HUDEP-2 (cell line): ENCODE measurements at regions not wholly inside any gene's neighbourhood (a gene's known extent, or its start where the extent isn't known, plus 50 kb on each side); places are given as distances from the start of the nearest gene placed in this dataset.

Experiments used
- DNase-seq, 76 experiments: peaks; one replicate each; lab custom pipeline; 2025; ENCODE audit not compliant: unreplicated experiment in 76 of 76; lab: John Stamatoyannopoulos, UW

GRCh38 chr1:187294421-187295201, 465.9 kb downstream of the PLA2G4A start:
- DNase-seq: no peak

GRCh38 chr1:187300081-187300480, 471.3 kb downstream of the PLA2G4A start:
- DNase-seq: no peak

GRCh38 chr1:187306710-187307415, 478.1 kb downstream of the PLA2G4A start:
- DNase-seq: no peak

GRCh38 chr1:187310038-187310631, 481.4 kb downstream of the PLA2G4A start:
- no peak for DNase-seq

- DNase-seq: no peak
These were observed 484.4 kb downstream of the PLA2G4A start for GRCh38 chr1:187313115-187313514.

- DNase-seq: no peak
These were observed 497.8 kb downstream of the PLA2G4A start for GRCh38 chr1:187326557-187326956.

GRCh38 chr1:187336441-187337168, 507.9 kb downstream of the PLA2G4A start:
- no peak for DNase-seq

- DNase-seq: no peak
These were observed 510.1 kb downstream of the PLA2G4A start for GRCh38 chr1:187338762-187339412.

GRCh38 chr1:187342495-187342894, 513.7 kb downstream of the PLA2G4A start:
- DNase-seq: no peak

- no peak for DNase-seq
These were observed 545.3 kb downstream of the PLA2G4A start for GRCh38 chr1:187374082-187374481.

GRCh38 chr1:187374742-187375141, 546.0 kb downstream of the PLA2G4A start:
- no peak for DNase-seq

- DNase-seq: peak in 1 of 76 experiments; percentile 0
These were observed 554.6 kb downstream of the PLA2G4A start for GRCh38 chr1:187383366-187383765.

- DNase-seq: no peak
These were observed 555.8 kb downstream of the PLA2G4A start for GRCh38 chr1:187384504-187384903.

GRCh38 chr1:187390215-187390818, 561.6 kb downstream of the PLA2G4A start:
- no peak for DNase-seq

GRCh38 chr1:187396226-187396625, 567.5 kb downstream of the PLA2G4A start:
- DNase-seq: no peak

GRCh38 chr1:187396929-187397796, 568.4 kb downstream of the PLA2G4A start:
- no peak for DNase-seq

GRCh38 chr1:187408212-187409004, 579.7 kb downstream of the PLA2G4A start:
- DNase-seq: no peak

- peak in 3 of 76 experiments; percentile 0 to 16 (median 5) for DNase-seq
These were observed 580.6 kb downstream of the PLA2G4A start for GRCh38 chr1:187409341-187409740.
